Progenitor cell of endocrine pancreas (in vitro differentiated cells): ENCODE measurements at regions not wholly inside any gene's neighbourhood (a gene's known extent, or its start where the extent isn't known, plus 50 kb on each side); places are given as distances from the start of the nearest gene placed in this dataset.

Experiments
- DNase-seq: peaks from one replicate; pipeline ENCODE4 v3.0.0; 2021; ENCODE audit warnings: low spot score; ENCODE audit not compliant: unreplicated experiment
- H3K27ac Mint-ChIP-seq: 2 replicates; pipeline ENCODE4 v1.8.0; 2021; ENCODE audit warnings: mild to moderate bottlenecking, moderate library complexity, mixed read lengths
- H3K27me3 Mint-ChIP-seq: 2 replicates; pipeline ENCODE4 v1.8.0; 2021; ENCODE audit warnings: mixed read lengths
- H3K36me3 Mint-ChIP-seq: 2 replicates; pipeline ENCODE4 v1.8.0; 2022; ENCODE audit warnings: mixed read lengths; ENCODE audit not compliant: insufficient read depth
- H3K4me1 Mint-ChIP-seq: 2 replicates; pipeline ENCODE4 v1.8.0; 2021; ENCODE audit warnings: low read depth, mixed read lengths
- H3K4me3 Mint-ChIP-seq: 2 replicates; pipeline ENCODE4 v1.8.0; 2021; ENCODE audit warnings: low read depth, mild to moderate bottlenecking, moderate library complexity, mixed read lengths
- H3K9me3 Mint-ChIP-seq: 2 replicates; pipeline ENCODE4 v1.8.0; 2021; ENCODE audit warnings: low read depth, mixed read lengths
- CTCF ChIP-seq: fragments of 200-600 bp; sonication (generic); IDR thresholded peaks from one replicate; pipeline ENCODE4 v1.5.0; 2021; ENCODE audit warnings: antibody characterized with exemption, mild to moderate bottlenecking; ENCODE audit not compliant: unreplicated experiment

- TF ChIP-seq CTCF: no peak
Measured at GRCh38 chr20:60816901-60817300, 435.2 kb upstream of the CDH4 start.

GRCh38 chr20:60817891-60818290, 434.2 kb upstream of the CDH4 start:
- Mint-ChIP-seq H3K4me1 (peaks cover 9% of the 10 kb centered on the region), H3K27me3 (peaks cover 30% of the 10 kb centered on the region), H3K36me3 (no peaks in the 10 kb centered on the region), H3K9me3 (no peaks in the 10 kb centered on the region), H3K4me3 (no peak overlapping the region), H3K27ac (no peak overlapping the region)
- no peak for TF ChIP-seq CTCF
- DNase-seq: no peak

More at GRCh38 chr20:60816901-60817300, 435.2 kb upstream of the CDH4 start:
- Mint-ChIP-seq H3K36me3 (no peaks in the 10 kb centered on the region), H3K4me1 (peaks cover 4% of the 10 kb centered on the region), H3K4me3 (no peak overlapping the region), H3K9me3 (no peaks in the 10 kb centered on the region), H3K27ac (no peak overlapping the region), H3K27me3 (peaks cover 33% of the 10 kb centered on the region)
- DNase-seq: no peak

GRCh38 chr20:60819511-60819910, 432.6 kb upstream of the CDH4 start:
- Mint-ChIP-seq H3K27me3 (peaks cover 27% of the 10 kb centered on the region), H3K9me3 (no peaks in the 10 kb centered on the region), H3K4me3 (no peak overlapping the region), H3K4me1 (peaks cover 9% of the 10 kb centered on the region), H3K27ac (peak overlapping the region; percentile 62), H3K36me3 (no peaks in the 10 kb centered on the region)
- no peak for TF ChIP-seq CTCF
- DNase-seq: no peak

GRCh38 chr20:60820149-60820548, 431.9 kb upstream of the CDH4 start:
- H3K9me3 Mint-ChIP-seq: no peaks in the 10 kb centered on the region

GRCh38 chr20:60820918-60821317, 431.1 kb upstream of the CDH4 start:
- Mint-ChIP-seq H3K27ac (no peak overlapping the region), H3K9me3 (no peaks in the 10 kb centered on the region), H3K4me1 (peaks cover 9% of the 10 kb centered on the region), H3K27me3 (peaks cover 29% of the 10 kb centered on the region), H3K4me3 (no peak overlapping the region), H3K36me3 (no peaks in the 10 kb centered on the region)
- TF ChIP-seq CTCF: no peak
- DNase-seq: no peak

More at GRCh38 chr20:60820149-60820548, 431.9 kb upstream of the CDH4 start:
- no peak for DNase-seq
- TF ChIP-seq CTCF: no peak
- peaks cover 29% of the 10 kb centered on the region for H3K27me3 Mint-ChIP-seq
- no peaks in the 10 kb centered on the region for H3K36me3 Mint-ChIP-seq
- H3K4me1 Mint-ChIP-seq: peaks cover 9% of the 10 kb centered on the region
- no peak overlapping the region for H3K27ac Mint-ChIP-seq
- no peak overlapping the region for H3K4me3 Mint-ChIP-seq
